ENCODE measurements at regions not wholly inside any gene's neighbourhood (a gene's known extent, or its start where the extent isn't known, plus 50 kb on each side); places are given as distances from the start of the nearest gene placed in this dataset.

- TF ChIP-seq SMARCE1 (IDR thresholded peaks at IDR 0.05; ENCODE audit: borderline replicate concordance) = no peak
- no peak for TF ChIP-seq PRDM10 (CRISPR knock-in tag; IDR thresholded peaks at IDR 0.05; ENCODE audit: low read depth)
- no peak for TF ChIP-seq MLX (CRISPR knock-in tag; IDR thresholded peaks at IDR 0.05)
- TF ChIP-seq ZNF512B (CRISPR knock-in tag; IDR thresholded peaks at IDR 0.05; ENCODE audit: borderline replicate concordance) = no peak
- TF ChIP-seq CREB1 (IDR thresholded peaks at IDR 0.05) = no peak
- TF ChIP-seq CREB1 (CRISPR knock-in tag; IDR thresholded peaks at IDR 0.05) = no peak
- no peak for TF ChIP-seq PTBP1 (IDR thresholded peaks at IDR 0.05; ENCODE audit: low read depth, low read length, poor library complexity, severe bottlenecking)
- TF ChIP-seq ZNF564 (CRISPR knock-in tag; IDR thresholded peaks at IDR 0.05) = no peak
- no peak for TF ChIP-seq NFAT5 (CRISPR knock-in tag; IDR thresholded peaks at IDR 0.05)
- TF ChIP-seq SUZ12 (IDR thresholded peaks at IDR 0.05; ENCODE audit: low read depth, low read length) = no peak
Observed at GRCh38 chr11:121924191-121924590, 191.8 kb downstream of the BLID start.

All from HepG2 (cell line).